OCI-LY1 (cell line): ENCODE measurements at regions not wholly inside any gene's neighbourhood (a gene's known extent, or its start where the extent isn't known, plus 50 kb on each side); places are given as distances from the start of the nearest gene placed in this dataset.

Source experiments
- H2AFZ ChIP-seq: fragments of 200-600 bp; sonication (generic), shearing (Covaris generic); 2 replicates; pipeline ENCODE4 v1.6.0; 2014; ENCODE audit warnings: antibody characterized with exemption, mild to moderate bottlenecking, low read length
- H3F3A ChIP-seq: fragments of 200-600 bp; sonication (generic), shearing (Covaris generic); 2 replicates; pipeline ENCODE4 v1.6.0; 2014; ENCODE audit warnings: mild to moderate bottlenecking, antibody characterized with exemption, low read length, moderate library complexity; ENCODE audit not compliant: insufficient read depth
- H3K27ac ChIP-seq: fragments of 200-600 bp; sonication (generic); 2 replicates; pipeline ENCODE4 v1.5.1; 2014; ENCODE audit warnings: low read length, mixed run types, mild to moderate bottlenecking, low read depth; ENCODE audit not compliant: poor library complexity, severe bottlenecking
- H3K27me3 ChIP-seq: fragments of 200-600 bp; sonication (generic); 2 replicates; pipeline ENCODE4 v1.6.0; 2014; ENCODE audit warnings: antibody characterized with exemption, mild to moderate bottlenecking, low read length, moderate library complexity; ENCODE audit not compliant: insufficient read depth
- H3K36me3 ChIP-seq: fragments of 200-600 bp; sonication (generic); 2 replicates; pipeline ENCODE4 v1.6.1; 2014; ENCODE audit warnings: mild to moderate bottlenecking, antibody characterized with exemption, low read length, moderate library complexity, mixed read lengths; ENCODE audit not compliant: insufficient read depth
- H3K4me1 ChIP-seq: fragments of 200-600 bp; sonication (generic); 2 replicates; pipeline ENCODE4 v1.5.1; 2014; ENCODE audit warnings: mild to moderate bottlenecking, low read length, moderate library complexity; ENCODE audit not compliant: insufficient read depth, severe bottlenecking
- H3K4me2 ChIP-seq: fragments of 200-600 bp; sonication (generic), shearing (Covaris generic); 2 replicates; pipeline ENCODE4 v1.6.1; 2014; ENCODE audit warnings: low read length
- H3K4me3 ChIP-seq: fragments of 200-600 bp; sonication (generic); 2 replicates; pipeline ENCODE4 v1.5.1; 2014; ENCODE audit warnings: low read length, low read depth, mild to moderate bottlenecking, mixed read lengths; ENCODE audit not compliant: poor library complexity, severe bottlenecking
- H3K79me2 ChIP-seq: fragments of 200-600 bp; shearing (Covaris generic); 2 replicates; pipeline ENCODE4 v1.6.1; 2016; ENCODE audit warnings: mixed run types, low read length, mixed read lengths; ENCODE audit not compliant: insufficient read depth
- H3K9ac ChIP-seq: fragments of 200-600 bp; sonication (generic), shearing (Covaris generic); 2 replicates; pipeline ENCODE4 v1.6.1; 2014; ENCODE audit warnings: mild to moderate bottlenecking, low read length, mixed read lengths
- H3K9me2 ChIP-seq: fragments of 200-600 bp; sonication (generic), shearing (Covaris generic); 2 replicates; pipeline ENCODE4 v1.6.1; 2014; ENCODE audit warnings: low read depth, mild to moderate bottlenecking, low read length, mixed read lengths
- H3K9me3 ChIP-seq: fragments of 200-600 bp; shearing (Covaris generic); 2 replicates; pipeline ENCODE4 v1.6.1; 2014; ENCODE audit warnings: low read length, mixed read lengths
- H4K20me1 ChIP-seq: fragments of 200-600 bp; sonication (generic), shearing (Covaris generic); 2 replicates; pipeline ENCODE4 v1.6.0; 2016; ENCODE audit warnings: mild to moderate bottlenecking, low read length; ENCODE audit not compliant: insufficient read depth
- EZH2 ChIP-seq: fragments of 200-600 bp; sonication (generic), shearing (Covaris generic); IDR thresholded peaks from 2 replicates; pipeline ENCODE4 v1.8.0; 2017; ENCODE audit warnings: borderline replicate concordance, mixed run types, mild to moderate bottlenecking, antibody characterized with exemption, low read length, moderate library complexity, mixed read lengths
- TF ChIP-seq, protein P1 (sequence below): fragments of 200-600 bp; sonication (generic), shearing (Covaris generic); IDR thresholded peaks from 2 replicates; pipeline ENCODE4 v1.5.1; 2017; ENCODE audit warnings: mild to moderate bottlenecking, antibody characterized with exemption, low read length, moderate library complexity, mixed read lengths

DNA sequence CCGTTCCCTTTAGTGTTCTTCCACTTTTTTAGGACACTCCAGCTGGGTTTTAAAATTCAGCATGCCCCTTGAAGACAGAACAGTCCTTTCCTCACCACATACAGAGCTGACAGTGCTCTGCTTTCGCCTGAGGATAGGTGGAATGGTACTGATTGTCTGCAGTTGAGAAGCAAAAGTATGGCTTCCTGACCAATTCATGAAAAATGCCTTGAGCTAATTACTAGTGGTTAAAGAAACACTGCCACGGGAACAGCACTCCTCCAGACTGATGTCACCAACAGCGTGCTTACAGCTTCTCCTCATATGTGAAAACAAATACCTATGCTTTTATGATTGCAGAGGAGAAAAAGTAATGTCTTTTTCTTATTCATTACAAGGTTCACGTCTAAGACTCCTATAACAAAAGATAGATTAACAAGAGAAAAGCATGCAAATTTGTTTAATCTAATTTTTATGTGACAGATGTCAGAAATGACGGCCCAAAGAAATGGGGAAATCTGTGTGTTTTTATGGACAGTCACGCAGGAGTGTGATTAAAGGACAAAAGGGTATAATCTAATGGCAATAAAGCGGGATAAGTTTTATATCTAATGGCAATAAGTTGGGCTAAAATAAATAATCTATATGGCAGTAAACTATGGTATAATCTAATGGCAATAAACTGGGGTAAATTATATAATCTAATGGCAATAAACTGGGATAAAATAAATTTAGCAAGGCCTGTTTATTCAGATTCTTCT is 123.4 kb upstream of the ARHGAP42 start:
- H3K9me2 ChIP-seq = no peaks in the 10 kb centered on the region
- H3K9ac ChIP-seq = no peak overlapping the region
- no peak overlapping the region for H2AFZ ChIP-seq
- no peaks in the 10 kb centered on the region for H3K27me3 ChIP-seq
- TF ChIP-seq EZH2 = no peak
- TF ChIP-seq, protein P1, sequence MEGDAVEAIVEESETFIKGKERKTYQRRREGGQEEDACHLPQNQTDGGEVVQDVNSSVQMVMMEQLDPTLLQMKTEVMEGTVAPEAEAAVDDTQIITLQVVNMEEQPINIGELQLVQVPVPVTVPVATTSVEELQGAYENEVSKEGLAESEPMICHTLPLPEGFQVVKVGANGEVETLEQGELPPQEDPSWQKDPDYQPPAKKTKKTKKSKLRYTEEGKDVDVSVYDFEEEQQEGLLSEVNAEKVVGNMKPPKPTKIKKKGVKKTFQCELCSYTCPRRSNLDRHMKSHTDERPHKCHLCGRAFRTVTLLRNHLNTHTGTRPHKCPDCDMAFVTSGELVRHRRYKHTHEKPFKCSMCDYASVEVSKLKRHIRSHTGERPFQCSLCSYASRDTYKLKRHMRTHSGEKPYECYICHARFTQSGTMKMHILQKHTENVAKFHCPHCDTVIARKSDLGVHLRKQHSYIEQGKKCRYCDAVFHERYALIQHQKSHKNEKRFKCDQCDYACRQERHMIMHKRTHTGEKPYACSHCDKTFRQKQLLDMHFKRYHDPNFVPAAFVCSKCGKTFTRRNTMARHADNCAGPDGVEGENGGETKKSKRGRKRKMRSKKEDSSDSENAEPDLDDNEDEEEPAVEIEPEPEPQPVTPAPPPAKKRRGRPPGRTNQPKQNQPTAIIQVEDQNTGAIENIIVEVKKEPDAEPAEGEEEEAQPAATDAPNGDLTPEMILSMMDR = no peak
- H3K4me1 ChIP-seq = no peaks in the 10 kb centered on the region
- H3K4me2 ChIP-seq = no peak overlapping the region
- H3K4me3 ChIP-seq = no peak overlapping the region
- H3K36me3 ChIP-seq = no peaks in the 10 kb centered on the region
- H3F3A ChIP-seq = no peaks in the 10 kb centered on the region
- no peak overlapping the region for H3K27ac ChIP-seq
- H4K20me1 ChIP-seq = no peaks in the 10 kb centered on the region
- H3K79me2 ChIP-seq = no peaks in the 10 kb centered on the region
- no peaks in the 10 kb centered on the region for H3K9me3 ChIP-seq

GRCh38 chr11:100573911-100574513 is 113.1 kb upstream of the ARHGAP42 start:
- Histone ChIP-seq H4K20me1 (no peaks in the 10 kb centered on the region), H3K27me3 (no peaks in the 10 kb centered on the region), H3K9ac (no peak overlapping the region), H3F3A (no peaks in the 10 kb centered on the region), H3K36me3 (no peaks in the 10 kb centered on the region), H3K27ac (no peak overlapping the region), H3K4me1 (no peaks in the 10 kb centered on the region), H3K4me2 (no peak overlapping the region), H3K9me2 (no peaks in the 10 kb centered on the region), H3K9me3 (no peaks in the 10 kb centered on the region), H3K4me3 (no peak overlapping the region), H2AFZ (no peak overlapping the region), H3K79me2 (no peaks in the 10 kb centered on the region)
- no peak for TF ChIP-seq EZH2
- TF ChIP-seq, protein P1 = no peak

GRCh38 chr11:100574894-100575769 is 112.0 kb upstream of the ARHGAP42 start:
- Histone ChIP-seq H3K27me3 (no peaks in the 10 kb centered on the region), H3K79me2 (no peaks in the 10 kb centered on the region), H3K36me3 (no peaks in the 10 kb centered on the region), H2AFZ (no peak overlapping the region), H3K4me1 (no peaks in the 10 kb centered on the region), H4K20me1 (no peaks in the 10 kb centered on the region), H3F3A (no peaks in the 10 kb centered on the region), H3K4me3 (no peak overlapping the region), H3K27ac (no peak overlapping the region), H3K9me3 (no peaks in the 10 kb centered on the region), H3K9ac (no peak overlapping the region), H3K4me2 (no peak overlapping the region), H3K9me2 (no peaks in the 10 kb centered on the region)
- TF ChIP-seq EZH2 = no peak
- TF ChIP-seq, protein P1 = no peak; the same call in 1 of the 2 replicates
